GM13977 (cell line): ENCODE measurements at regions not wholly inside any gene's neighbourhood (a gene's known extent, or its start where the extent isn't known, plus 50 kb on each side); places are given as distances from the start of the nearest gene placed in this dataset.

Experiments used
- DNase-seq: peaks from one replicate; pipeline ENCODE4 v3.0.0; 2012; ENCODE audit warnings: low spot score
- CTCF ChIP-seq: IDR thresholded peaks from 2 replicates; pipeline ENCODE4 v1.5.1; 2012; ENCODE audit warnings: mild to moderate bottlenecking, control low read depth; ENCODE audit not compliant: insufficient read depth; ENCODE audit errors: extremely low read depth, missing control alignments
- in situ Hi-C: fragments of 300-500 bp; cut with MboI; formaldehyde crosslinking; loops from one replicate; pipeline ENCODE4 v1.12.0; 2022; ENCODE audit warnings: low sequenced_read_pairs, low pct_unique_long_range_greater_than_20kb, mixed read lengths, inconsistent platforms; ENCODE audit not compliant: unreplicated experiment

DNA sequence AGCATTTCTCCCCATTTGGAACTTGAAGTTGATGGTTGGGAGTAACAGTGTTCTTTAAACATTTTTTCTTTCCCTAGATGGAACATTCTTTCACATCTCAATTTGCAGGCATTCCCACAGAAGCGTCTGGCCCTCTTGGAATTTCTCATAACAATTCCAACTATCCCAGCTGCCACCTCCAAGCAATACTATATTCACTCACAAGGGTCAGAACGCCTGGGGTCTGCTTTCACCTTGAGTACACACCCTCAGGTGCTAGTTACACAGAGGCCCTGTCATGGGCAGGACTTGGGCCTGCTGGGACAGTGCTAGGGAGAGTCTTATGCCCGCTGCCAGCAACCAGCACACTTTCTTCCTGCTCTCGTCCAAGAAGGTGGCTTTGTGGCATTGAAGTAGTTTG lies 136.5 kb downstream of the JCAD start:
- no peak for DNase-seq
- in situ Hi-C loops, result no loop called here
- TF ChIP-seq CTCF, result no peak

DNA sequence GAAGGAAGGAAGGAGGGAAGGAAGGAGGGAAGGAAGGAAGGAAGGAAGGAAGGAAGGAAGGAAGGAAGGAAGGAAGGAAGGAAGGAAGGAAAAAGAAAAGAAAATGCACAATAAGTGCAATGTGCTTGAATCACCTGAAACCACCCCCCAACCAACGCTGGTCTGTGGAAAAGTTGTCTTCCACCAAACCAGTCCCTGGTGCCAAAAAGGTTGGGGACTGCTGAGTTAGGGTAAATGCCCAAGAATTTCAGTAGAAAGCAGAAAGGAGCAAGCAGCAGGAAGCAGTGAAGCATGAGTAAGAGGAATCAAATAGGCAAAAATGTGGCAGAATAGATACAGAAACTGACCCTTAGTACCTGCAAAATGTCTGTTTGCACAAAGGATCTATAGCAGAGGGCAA lies 137.2 kb downstream of the JCAD start:
- no peak for TF ChIP-seq CTCF
- no peak for DNase-seq

GRCh38 chr10:29921071-29921446 lies 138.3 kb downstream of the JCAD start:
- in situ Hi-C loops, result no loop called here
- TF ChIP-seq CTCF, result no peak
- DNase-seq, result no peak

More for the DNA sequence above, 137.2 kb downstream of the JCAD start:
- in situ Hi-C loops, result no loop called here

GRCh38 chr10:29920408-29921070 lies 138.8 kb downstream of the JCAD start:
- in situ Hi-C loops, result no loop called here
- TF ChIP-seq CTCF, result no peak
- no peak for DNase-seq

DNA sequence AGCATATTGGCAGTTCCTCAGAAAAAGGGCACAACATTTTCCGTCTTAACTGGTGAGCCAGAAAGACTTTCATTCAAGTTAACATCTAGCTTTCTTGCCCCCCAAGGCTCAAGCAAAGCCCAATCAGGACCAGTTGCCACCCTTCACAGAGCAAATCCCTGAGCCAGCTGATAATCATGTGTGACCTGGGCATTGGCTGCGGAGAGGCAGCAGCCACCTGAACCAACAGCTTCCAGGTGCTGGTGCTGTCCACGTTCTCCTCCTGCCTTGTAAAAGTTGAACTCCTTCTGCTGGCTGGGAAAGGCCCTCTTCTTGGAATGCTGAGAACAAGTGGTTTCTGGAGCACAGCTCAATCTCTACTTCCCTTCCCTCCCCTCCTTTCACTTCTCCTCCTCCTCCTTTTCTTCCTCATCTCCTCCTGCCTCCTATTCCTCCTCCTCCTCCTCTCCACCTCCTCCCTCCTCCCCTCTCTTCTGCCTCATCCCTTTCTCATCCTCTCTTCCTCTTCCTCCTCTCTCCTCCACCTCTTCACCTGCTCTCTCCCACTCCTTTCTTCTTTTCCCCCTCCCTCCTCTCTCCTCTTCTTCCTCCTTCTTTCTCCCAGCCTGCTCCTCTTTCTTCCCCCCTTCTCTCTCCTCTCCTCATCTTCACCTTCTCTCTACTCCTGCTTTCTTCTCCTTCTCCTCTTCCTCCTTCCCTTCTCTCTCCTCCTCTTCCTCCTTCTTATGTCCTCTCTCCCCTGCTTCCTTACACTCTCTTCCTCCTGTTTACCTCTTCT lies 140.6 kb downstream of the JCAD start:
- in situ Hi-C loops, result no loop called here
- DNase-seq, result no peak
- no peak for TF ChIP-seq CTCF

DNA sequence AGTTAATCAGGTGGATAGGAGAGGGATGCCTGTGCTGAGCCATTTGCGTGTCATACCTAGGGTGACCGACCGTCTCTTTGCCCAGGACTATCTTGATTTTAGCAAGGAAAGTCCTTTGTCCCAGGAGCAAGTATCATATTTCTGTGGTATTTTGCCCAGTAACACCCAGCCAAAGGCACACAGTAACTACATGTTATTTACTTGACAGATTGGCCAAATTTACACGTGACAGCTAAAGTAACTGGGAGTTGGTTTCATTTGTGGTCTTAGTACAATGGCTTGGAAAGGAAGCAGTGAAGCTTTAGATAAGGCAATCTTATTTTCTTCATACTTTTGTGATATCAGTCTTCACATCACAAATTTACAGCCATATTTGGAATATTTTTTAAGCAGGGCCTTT lies 142.1 kb downstream of the JCAD start:
- in situ Hi-C loops, result no loop called here
- no peak for DNase-seq
- TF ChIP-seq CTCF, result no peak
